Uterus (tissue), 3 donors: ENCODE measurements at regions not wholly inside any gene's neighbourhood (a gene's known extent, or its start where the extent isn't known, plus 50 kb on each side); places are given as distances from the start of the nearest gene placed in this dataset.

Experiments used
- DNase-seq, 2 donors: peaks; one replicate each; pipeline ENCODE4 v3.0.0-alpha.2; 2019 to 2020
- H3K27ac ChIP-seq, 2 donors: fragments of 200-600 bp; sonication (generic); 1 replicate in 1 of 2; 2 replicates in 1 of 2; pipeline ENCODE4 v1.5.1; 2016 to 2018
- H3K27me3 ChIP-seq, 2 donors: fragments of 200-600 bp; sonication (generic); one replicate each; pipeline ENCODE4 v1.5.1; 2018 to 2019; ENCODE audit warnings: control low read depth in 1 of 2
- H3K36me3 ChIP-seq, 2 donors: fragments of 200-600 bp; sonication (generic); one replicate each; pipeline ENCODE4 v1.5.1; 2019; ENCODE audit warnings: control low read depth in 1 of 2
- H3K4me1 ChIP-seq, 2 donors: fragments of 200-600 bp; sonication (generic); one replicate each; pipeline ENCODE4 v1.5.1; 2018 to 2019; ENCODE audit warnings: control low read depth in 1 of 2
- H3K4me3 ChIP-seq, 2 donors: fragments of 200-600 bp; sonication (generic); 1 replicate in 1 of 2; 2 replicates in 1 of 2; pipeline ENCODE4 v1.5.1; 2018 to 2019; ENCODE audit warnings: mild to moderate bottlenecking in 1 of 2
- H3K9me3 ChIP-seq, 2 donors: fragments of 200-600 bp; sonication (generic); one replicate each; pipeline ENCODE4 v1.5.1; 2019; ENCODE audit warnings: control low read depth in 1 of 2
- POLR2A ChIP-seq, 2 donors: fragments of 450-650 bp; IDR thresholded peaks; one replicate each; pipeline ENCODE4 v1.6.1; 2016; ENCODE audit warnings: antibody characterized with exemption in 2 of 2, mild to moderate bottlenecking in 1 of 2, moderate library complexity in 1 of 2
- intact Hi-C: fragments of 100-400 bp; cut with DNase I; formaldehyde crosslinking; loops from one replicate; pipeline ENCODE4 v1.15.1; 2023; ENCODE audit warnings: low total_unique reads
- TF ChIP-seq, protein P1 (sequence below), 4 experiments: fragments of 200-600 bp in 2 of 4; fragments of 450-650 bp in 2 of 4; sonication (generic) in 2 of 4; IDR thresholded peaks; one replicate each; pipeline ENCODE4 v1.5.1; 2016 to 2019; ENCODE audit warnings: antibody characterized with exemption in 4 of 4, mild to moderate bottlenecking in 2 of 4, moderate library complexity in 1 of 4
- donor health status: DM: yes; HTN: yes; CAD: no.

DNA sequence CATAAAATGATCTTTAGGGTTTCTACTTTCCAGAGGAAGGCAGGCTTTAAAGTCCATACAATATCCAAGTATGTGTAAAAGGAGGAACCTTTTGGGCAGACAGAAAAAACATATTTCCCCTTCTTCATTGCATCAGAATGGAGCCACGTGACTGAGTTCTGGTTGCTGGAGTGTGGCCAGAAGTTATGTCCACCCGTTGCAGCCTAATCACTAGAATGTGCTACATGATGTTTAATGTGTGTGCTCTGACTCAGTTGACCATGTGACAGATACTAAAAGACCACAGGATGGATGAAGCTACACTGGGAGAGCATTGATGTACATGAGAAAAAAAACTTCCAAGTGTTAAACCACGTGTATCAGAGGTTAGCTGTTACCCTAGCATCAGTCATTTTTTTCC is 460.9 kb downstream of the RIT2 start:
- no peaks in the 10 kb centered on the region for H3K9me3 ChIP-seq
- no peaks in the 10 kb centered on the region for H3K27me3 ChIP-seq
- H3K4me1 ChIP-seq, result no peaks in the 10 kb centered on the region
- TF ChIP-seq, protein P1, sequence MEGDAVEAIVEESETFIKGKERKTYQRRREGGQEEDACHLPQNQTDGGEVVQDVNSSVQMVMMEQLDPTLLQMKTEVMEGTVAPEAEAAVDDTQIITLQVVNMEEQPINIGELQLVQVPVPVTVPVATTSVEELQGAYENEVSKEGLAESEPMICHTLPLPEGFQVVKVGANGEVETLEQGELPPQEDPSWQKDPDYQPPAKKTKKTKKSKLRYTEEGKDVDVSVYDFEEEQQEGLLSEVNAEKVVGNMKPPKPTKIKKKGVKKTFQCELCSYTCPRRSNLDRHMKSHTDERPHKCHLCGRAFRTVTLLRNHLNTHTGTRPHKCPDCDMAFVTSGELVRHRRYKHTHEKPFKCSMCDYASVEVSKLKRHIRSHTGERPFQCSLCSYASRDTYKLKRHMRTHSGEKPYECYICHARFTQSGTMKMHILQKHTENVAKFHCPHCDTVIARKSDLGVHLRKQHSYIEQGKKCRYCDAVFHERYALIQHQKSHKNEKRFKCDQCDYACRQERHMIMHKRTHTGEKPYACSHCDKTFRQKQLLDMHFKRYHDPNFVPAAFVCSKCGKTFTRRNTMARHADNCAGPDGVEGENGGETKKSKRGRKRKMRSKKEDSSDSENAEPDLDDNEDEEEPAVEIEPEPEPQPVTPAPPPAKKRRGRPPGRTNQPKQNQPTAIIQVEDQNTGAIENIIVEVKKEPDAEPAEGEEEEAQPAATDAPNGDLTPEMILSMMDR (IDR thresholded peaks at IDR 0.05), result no peak
- TF ChIP-seq POLR2A (IDR thresholded peaks at IDR 0.05), result no peak
- no peak overlapping the region for H3K27ac ChIP-seq
- intact Hi-C loops, result no loop called here
- no peaks in the 10 kb centered on the region for H3K36me3 ChIP-seq
- DNase-seq, result no peak
- no peak overlapping the region for H3K4me3 ChIP-seq

DNA sequence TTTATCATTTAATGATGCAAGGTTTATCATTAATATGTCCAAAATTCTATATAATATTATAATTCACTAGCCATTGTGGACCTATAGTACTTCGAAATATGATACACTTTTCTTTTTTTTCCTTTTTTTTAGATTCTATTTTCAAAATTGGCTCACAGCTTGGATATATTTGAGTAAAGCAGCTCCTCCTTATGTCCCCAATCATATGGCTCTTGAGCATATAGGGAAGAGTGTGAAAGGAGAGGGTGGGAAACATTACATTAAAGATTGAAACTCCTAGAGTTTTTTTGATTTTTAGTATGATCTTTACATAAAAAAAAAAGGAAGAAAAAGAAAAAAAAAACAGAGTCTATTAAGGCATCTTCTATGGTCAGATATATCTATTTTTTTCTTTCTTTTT is 457.9 kb downstream of the RIT2 start:
- Histone ChIP-seq H3K27ac (no peak overlapping the region), H3K4me3 (no peak overlapping the region), H3K36me3 (no peaks in the 10 kb centered on the region), H3K4me1 (no peaks in the 10 kb centered on the region), H3K9me3 (no peaks in the 10 kb centered on the region), H3K27me3 (no peaks in the 10 kb centered on the region)
- intact Hi-C loops, result no loop called here
- TF ChIP-seq, protein P1 (IDR thresholded peaks at IDR 0.05), result no peak
- no peak for TF ChIP-seq POLR2A (IDR thresholded peaks at IDR 0.05)
- no peak for DNase-seq

DNA sequence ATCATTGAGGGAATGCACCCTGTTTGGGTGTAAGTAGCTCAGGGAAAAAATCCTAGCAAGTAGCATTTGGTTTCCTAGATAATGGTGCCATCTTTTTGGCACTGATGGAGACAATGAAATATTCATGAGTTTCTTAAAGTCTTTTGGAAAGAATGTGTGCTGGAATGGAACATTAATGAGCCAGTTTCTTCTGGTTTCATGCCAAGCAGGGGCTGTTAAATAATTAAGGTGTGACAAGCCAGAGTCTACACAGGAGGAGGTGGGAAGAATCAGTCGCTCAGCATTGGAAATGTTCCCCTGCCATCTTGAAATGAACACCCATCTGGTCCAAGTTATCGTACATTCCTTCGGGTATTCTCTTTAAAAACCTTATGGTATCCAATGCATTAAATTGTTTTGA is 457.3 kb downstream of the RIT2 start:
- Histone ChIP-seq H3K9me3 (no peaks in the 10 kb centered on the region), H3K4me1 (no peaks in the 10 kb centered on the region), H3K27me3 (no peaks in the 10 kb centered on the region), H3K36me3 (no peaks in the 10 kb centered on the region), H3K27ac (no peak overlapping the region), H3K4me3 (no peak overlapping the region)
- intact Hi-C loops, result no loop called here
- DNase-seq, result no peak
- no peak for TF ChIP-seq POLR2A (IDR thresholded peaks at IDR 0.05)
- TF ChIP-seq, protein P1 (IDR thresholded peaks at IDR 0.05), result no peak

DNA sequence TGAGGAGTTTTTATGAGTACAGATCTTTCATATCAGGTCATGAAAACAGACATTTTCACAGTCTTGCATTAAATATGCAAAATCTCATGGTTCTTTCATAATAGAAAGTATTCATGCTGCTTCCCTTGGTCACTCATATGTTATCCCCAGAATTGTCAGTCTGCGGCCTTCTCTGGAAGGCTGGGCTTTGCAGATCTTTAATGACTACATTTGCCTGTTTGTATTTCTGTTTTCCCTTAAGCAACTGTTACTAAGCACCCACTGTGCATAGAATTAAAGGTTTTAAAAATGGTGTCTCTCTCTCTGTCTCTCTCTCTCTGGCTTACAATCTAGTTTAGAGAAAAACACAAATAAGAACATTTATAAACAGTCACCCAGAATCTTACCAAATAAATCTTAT is 456.3 kb downstream of the RIT2 start:
- intact Hi-C loops, result no loop called here
- no peak for DNase-seq
- H3K4me3 ChIP-seq, result no peak overlapping the region

DNA sequence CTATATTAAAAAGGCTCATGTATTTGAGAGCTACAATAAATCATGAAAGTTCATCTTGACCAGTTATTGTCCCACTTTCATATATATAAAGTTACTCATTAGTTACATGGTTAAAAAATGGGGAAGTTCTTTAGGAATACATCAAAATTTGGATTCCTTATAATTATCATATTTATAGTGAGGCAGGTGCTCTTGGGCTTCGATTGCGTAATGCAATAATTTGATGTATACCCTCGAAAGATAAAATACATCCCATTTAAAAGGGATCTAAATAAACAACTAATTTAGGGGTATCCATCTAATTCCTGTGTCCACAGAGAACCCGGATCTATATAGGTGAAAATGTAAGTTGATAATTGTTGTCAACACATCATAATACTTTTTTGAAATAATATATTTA is 444.6 kb downstream of the RIT2 start:
- no peak for DNase-seq
- Histone ChIP-seq H3K36me3 (no peaks in the 10 kb centered on the region), H3K4me3 (no peak overlapping the region), H3K4me1 (no peaks in the 10 kb centered on the region), H3K27ac (no peak overlapping the region), H3K27me3 (peaks cover 0 to 3% of the 10 kb centered on the region in 2 donors), H3K9me3 (no peaks in the 10 kb centered on the region)
- intact Hi-C loops, result no loop called here
- TF ChIP-seq POLR2A (IDR thresholded peaks at IDR 0.05), result no peak
- TF ChIP-seq, protein P1 (IDR thresholded peaks at IDR 0.05), result no peak

More for the DNA sequence above, 456.3 kb downstream of the RIT2 start:
- TF ChIP-seq, protein P1 (IDR thresholded peaks at IDR 0.05), result no peak
- no peak for TF ChIP-seq POLR2A (IDR thresholded peaks at IDR 0.05)
- no peaks in the 10 kb centered on the region for H3K27me3 ChIP-seq
- no peaks in the 10 kb centered on the region for H3K9me3 ChIP-seq
- no peaks in the 10 kb centered on the region for H3K36me3 ChIP-seq
- no peaks in the 10 kb centered on the region for H3K4me1 ChIP-seq
- no peak overlapping the region for H3K27ac ChIP-seq
